ENCODE measurements at regions not wholly inside any gene's neighbourhood (a gene's known extent, or its start where the extent isn't known, plus 50 kb on each side); places are given as distances from the start of the nearest gene placed in this dataset.

DNA sequence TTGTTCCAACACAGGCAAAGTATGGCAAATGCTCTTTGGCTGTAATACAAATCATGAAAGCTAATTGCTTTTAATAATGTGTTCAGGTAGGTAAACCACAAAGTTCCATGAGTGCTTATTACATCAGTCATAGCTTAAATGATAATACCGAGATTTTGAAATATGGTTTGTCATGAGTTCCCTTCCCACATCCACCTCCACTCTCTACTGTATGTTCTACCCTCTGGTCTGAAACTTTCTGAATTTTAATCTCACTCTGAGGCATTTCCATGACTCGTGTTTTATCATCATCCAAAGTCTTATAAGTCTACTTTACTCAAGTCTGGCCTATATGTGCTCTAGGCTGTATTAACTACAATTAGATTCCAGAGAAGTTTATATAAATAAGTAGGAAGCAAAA is 354.8 kb downstream of the AKAIN1 start:
- no peaks in the 10 kb centered on the region for H3K27me3 ChIP-seq
- H3K27ac ChIP-seq, result no peak overlapping the region
- no peaks in the 10 kb centered on the region for H3K36me3 ChIP-seq
- peaks cover 0 to 8% (median 0%) of the 10 kb centered on the region in 4 donors for H3K9me3 ChIP-seq
- TF ChIP-seq EP300 (IDR thresholded peaks at IDR 0.05) (no peak), POLR2A (IDR thresholded peaks at IDR 0.05) (no peak), POLR2AphosphoS5 (IDR thresholded peaks at IDR 0.05) (no peak)
- TF ChIP-seq, protein P1, sequence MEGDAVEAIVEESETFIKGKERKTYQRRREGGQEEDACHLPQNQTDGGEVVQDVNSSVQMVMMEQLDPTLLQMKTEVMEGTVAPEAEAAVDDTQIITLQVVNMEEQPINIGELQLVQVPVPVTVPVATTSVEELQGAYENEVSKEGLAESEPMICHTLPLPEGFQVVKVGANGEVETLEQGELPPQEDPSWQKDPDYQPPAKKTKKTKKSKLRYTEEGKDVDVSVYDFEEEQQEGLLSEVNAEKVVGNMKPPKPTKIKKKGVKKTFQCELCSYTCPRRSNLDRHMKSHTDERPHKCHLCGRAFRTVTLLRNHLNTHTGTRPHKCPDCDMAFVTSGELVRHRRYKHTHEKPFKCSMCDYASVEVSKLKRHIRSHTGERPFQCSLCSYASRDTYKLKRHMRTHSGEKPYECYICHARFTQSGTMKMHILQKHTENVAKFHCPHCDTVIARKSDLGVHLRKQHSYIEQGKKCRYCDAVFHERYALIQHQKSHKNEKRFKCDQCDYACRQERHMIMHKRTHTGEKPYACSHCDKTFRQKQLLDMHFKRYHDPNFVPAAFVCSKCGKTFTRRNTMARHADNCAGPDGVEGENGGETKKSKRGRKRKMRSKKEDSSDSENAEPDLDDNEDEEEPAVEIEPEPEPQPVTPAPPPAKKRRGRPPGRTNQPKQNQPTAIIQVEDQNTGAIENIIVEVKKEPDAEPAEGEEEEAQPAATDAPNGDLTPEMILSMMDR (IDR thresholded peaks at IDR 0.05), result no peak
- intact Hi-C loops (cut with DNase I), result no loop called here
- peaks cover 0 to 9% (median 0%) of the 10 kb centered on the region in 4 donors for H3K4me1 ChIP-seq
- no peak overlapping the region for H3K4me3 ChIP-seq
- DNase-seq, result no peak
- WGBS, 2 donors, result 71% methylated on average over 2 of the region's 2 CpGs

DNA sequence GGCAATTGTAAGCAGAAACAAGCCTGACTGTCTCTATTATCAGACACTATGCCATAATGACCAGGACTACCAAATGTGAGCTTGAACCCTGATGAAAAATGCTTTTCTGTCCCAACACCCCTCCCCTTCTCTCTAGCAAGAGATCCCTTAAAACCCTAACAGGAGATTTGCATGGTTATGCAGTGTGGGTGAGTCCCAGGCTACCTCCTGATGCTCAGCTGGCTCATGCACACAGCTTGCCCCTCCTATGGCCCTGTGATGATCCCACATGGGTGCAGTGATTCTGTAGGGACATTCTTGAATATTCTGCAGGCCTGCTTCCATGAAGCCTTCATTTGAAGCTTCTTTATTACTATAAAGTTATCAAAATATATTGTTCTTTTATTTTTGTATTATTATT is 357.4 kb downstream of the AKAIN1 start:
- Histone ChIP-seq H3K4me1 (peaks cover 0 to 9% (median 0%) of the 10 kb centered on the region in 4 donors), H3K36me3 (no peaks in the 10 kb centered on the region), H3K9me3 (peaks cover 0 to 11% (median 0%) of the 10 kb centered on the region in 4 donors), H3K27me3 (no peaks in the 10 kb centered on the region), H3K4me3 (no peak overlapping the region), H3K27ac (no peak overlapping the region)
- TF ChIP-seq EP300 (IDR thresholded peaks at IDR 0.05), result no peak
- TF ChIP-seq POLR2AphosphoS5 (IDR thresholded peaks at IDR 0.05), result no peak
- TF ChIP-seq, protein P1 (IDR thresholded peaks at IDR 0.05), result no peak
- no peak for TF ChIP-seq POLR2A (IDR thresholded peaks at IDR 0.05)
- intact Hi-C loops (cut with DNase I), result no loop called here
- DNase-seq, result no peak

DNA sequence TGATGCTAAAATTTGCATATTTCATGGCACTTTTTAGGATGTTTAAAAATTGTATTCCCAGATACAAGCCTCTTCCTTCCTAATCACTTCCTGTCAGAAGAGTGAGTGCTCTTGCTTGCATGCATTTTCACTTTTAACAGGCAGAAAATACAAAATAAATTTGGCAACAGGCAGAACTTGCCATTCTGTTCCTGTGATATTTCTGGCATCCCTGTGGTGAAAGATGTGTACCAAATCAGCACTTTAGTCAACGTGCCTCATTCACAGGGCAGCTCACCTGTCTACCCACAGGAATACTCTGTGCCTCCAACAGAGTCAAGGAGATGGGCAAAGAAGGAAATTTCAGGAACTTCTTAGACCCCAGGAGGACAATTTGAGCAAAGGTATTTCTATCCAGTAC is 360.9 kb downstream of the AKAIN1 start:
- H3K36me3 ChIP-seq, result no peaks in the 10 kb centered on the region
- H3K4me3 ChIP-seq, result no peak overlapping the region
- intact Hi-C loops (cut with DNase I), result no loop called here
- DNase-seq, result no peak
- 35 to 68% methylated on average over 1 of the region's 1 CpG for WGBS, 2 donors
- no peak overlapping the region for H3K27ac ChIP-seq
- H3K27me3 ChIP-seq, result no peaks in the 10 kb centered on the region
- no peak for TF ChIP-seq EP300 (IDR thresholded peaks at IDR 0.05)
- TF ChIP-seq POLR2AphosphoS5 (IDR thresholded peaks at IDR 0.05), result no peak
- TF ChIP-seq, protein P1 (IDR thresholded peaks at IDR 0.05), result no peak
- no peak for TF ChIP-seq POLR2A (IDR thresholded peaks at IDR 0.05)
- H3K9me3 ChIP-seq, result peaks cover 0 to 8% (median 0%) of the 10 kb centered on the region in 4 donors
- peaks cover 0 to 7% (median 0%) of the 10 kb centered on the region in 4 donors for H3K4me1 ChIP-seq

DNA sequence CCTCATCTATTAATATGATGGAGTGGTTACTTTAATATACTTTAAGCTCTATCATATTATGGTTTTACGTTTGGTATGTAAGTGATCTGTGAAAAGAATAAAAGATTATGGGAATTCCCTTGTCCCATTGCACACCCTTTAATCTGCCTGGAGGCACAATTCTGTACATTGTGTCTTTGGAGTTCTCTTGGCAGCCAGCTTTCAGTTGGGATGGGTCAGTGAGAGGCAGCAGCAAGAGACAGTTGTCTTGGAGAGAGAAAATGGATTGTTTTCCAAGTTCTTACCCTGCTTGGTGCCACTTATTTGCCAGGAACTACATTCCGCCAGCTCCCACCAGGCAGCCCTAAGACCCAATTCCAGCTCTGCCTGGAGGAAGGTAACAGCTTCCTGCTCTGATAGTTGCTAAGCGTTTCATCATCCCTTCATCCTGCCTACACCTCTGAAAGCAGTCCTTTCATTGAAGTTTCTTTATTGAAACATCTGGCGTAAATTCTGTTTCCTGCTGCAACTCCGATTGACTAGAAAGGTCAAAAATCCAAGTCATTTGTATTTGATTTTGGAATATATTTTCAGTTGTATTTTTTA is 365.2 kb downstream of the AKAIN1 start:
- Histone ChIP-seq H3K36me3 (no peaks in the 10 kb centered on the region), H3K4me1 (no peaks in the 10 kb centered on the region), H3K27ac (no peak overlapping the region), H3K27me3 (no peaks in the 10 kb centered on the region), H3K4me3 (no peak overlapping the region), H3K9me3 (peaks cover 0 to 3% (median 0%) of the 10 kb centered on the region in 4 donors)
- 70 to 75% methylated on average over 5 of the region's 5 CpGs for WGBS, 2 donors
- intact Hi-C loops (cut with DNase I), result no loop called here
- TF ChIP-seq, protein P1 (IDR thresholded peaks at IDR 0.05), result no peak
- TF ChIP-seq POLR2AphosphoS5 (IDR thresholded peaks at IDR 0.05) (no peak), EP300 (IDR thresholded peaks at IDR 0.05) (no peak), POLR2A (IDR thresholded peaks at IDR 0.05) (no peak)
- DNase-seq, result no peak

DNA sequence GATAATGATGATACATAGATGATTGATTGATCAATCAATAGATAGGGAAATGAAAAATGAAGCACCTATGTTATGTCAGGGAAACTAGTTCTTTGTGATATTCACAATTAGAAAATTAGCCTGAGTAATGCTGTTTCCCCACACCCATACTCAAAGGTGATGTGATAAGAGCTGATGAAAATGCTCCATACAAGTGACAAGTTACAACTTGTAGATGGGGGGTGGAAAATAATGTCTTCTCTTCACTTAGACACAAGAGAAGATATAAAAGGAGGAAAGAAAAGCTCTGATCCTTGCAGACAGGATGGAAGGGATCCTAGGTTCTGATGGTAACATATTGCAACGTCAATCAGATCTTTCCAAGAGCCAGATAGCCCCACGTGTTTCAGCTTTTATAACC is 365.9 kb downstream of the AKAIN1 start:
- Histone ChIP-seq H3K9me3 (no peaks in the 10 kb centered on the region), H3K36me3 (no peaks in the 10 kb centered on the region), H3K4me3 (no peak overlapping the region), H3K27ac (no peak overlapping the region), H3K27me3 (no peaks in the 10 kb centered on the region), H3K4me1 (no peaks in the 10 kb centered on the region)
- 51 to 79% methylated on average over 2 of the region's 2 CpGs for WGBS, 2 donors
- intact Hi-C loops (cut with DNase I), result no loop called here
- TF ChIP-seq POLR2AphosphoS5 (IDR thresholded peaks at IDR 0.05) (no peak), EP300 (IDR thresholded peaks at IDR 0.05) (no peak), POLR2A (IDR thresholded peaks at IDR 0.05) (no peak)
- TF ChIP-seq, protein P1 (IDR thresholded peaks at IDR 0.05), result no peak
- DNase-seq, result no peak
